Peyer's patch (tissue), 4 donors: ENCODE measurements at regions not wholly inside any gene's neighbourhood (a gene's known extent, or its start where the extent isn't known, plus 50 kb on each side); places are given as distances from the start of the nearest gene placed in this dataset.

Source experiments
- DNase-seq, 3 donors: peaks; one replicate each; pipeline ENCODE4 v3.0.0-alpha.2; 2017 to 2019
- H3K27ac ChIP-seq, 4 donors: fragments of 200-600 bp; sonication (generic); one replicate each; pipeline ENCODE4 v1.5.1; 2016 to 2019
- H3K27me3 ChIP-seq, 2 donors: fragments of 200-600 bp; sonication (generic); one replicate each; pipeline ENCODE4 v1.5.1; 2019
- H3K36me3 ChIP-seq, 3 donors: fragments of 200-600 bp; sonication (generic); one replicate each; pipeline ENCODE4 v1.5.1; 2016 to 2019
- H3K4me1 ChIP-seq, 4 donors: fragments of 200-600 bp; sonication (generic); one replicate each; pipeline ENCODE4 v1.5.1; 2016 to 2019
- H3K4me3 ChIP-seq, 4 donors: fragments of 200-600 bp; sonication (generic); 1 replicate in 3 of 4; 2 replicates in 1 of 4; pipeline ENCODE4 v1.5.1; 2016 to 2019; ENCODE audit warnings: mild to moderate bottlenecking in 1 of 4
- H3K9me3 ChIP-seq, 4 donors: fragments of 200-600 bp; sonication (generic); one replicate each; pipeline ENCODE4 v1.5.1; 2016 to 2019; ENCODE audit warnings: mild to moderate bottlenecking in 1 of 4
- CTCF ChIP-seq, 6 experiments: fragments of 450-650 bp in 4 of 6; fragments of 200-600 bp in 2 of 6; sonication (generic) in 1 of 6; IDR thresholded peaks; one replicate each; pipeline ENCODE4 v1.5.1; 2017 to 2019; ENCODE audit warnings: antibody characterized with exemption in 6 of 6, mild to moderate bottlenecking in 3 of 6, moderate library complexity in 1 of 6
- POLR2A ChIP-seq, 2 donors: fragments of 450-650 bp; IDR thresholded peaks; one replicate each; pipeline ENCODE4 v1.5.1; 2017; ENCODE audit warnings: antibody characterized with exemption in 2 of 2, mild to moderate bottlenecking in 2 of 2, moderate library complexity in 2 of 2

DNA sequence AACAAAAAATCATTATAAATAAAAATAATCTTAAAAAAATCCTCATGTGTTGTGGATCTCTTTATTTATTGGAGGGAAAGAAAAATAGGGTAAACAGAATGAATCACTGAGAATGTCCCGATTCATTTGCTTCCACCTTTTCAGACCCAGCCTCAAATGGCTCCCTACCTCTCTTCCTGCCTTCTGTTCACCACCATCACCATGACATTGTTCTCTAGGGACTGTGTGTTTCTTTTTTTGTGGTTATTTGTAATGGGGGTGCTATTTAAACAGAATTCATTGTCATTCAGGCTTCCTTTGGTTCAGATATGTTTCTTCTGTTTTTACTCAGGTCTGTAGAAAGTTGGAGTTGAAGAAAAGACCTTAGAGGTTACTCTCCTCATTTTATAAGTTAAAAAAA lies 198.2 kb downstream of the KIF4B start:
- no peaks in the 10 kb centered on the region for H3K27me3 ChIP-seq
- H3K4me1 ChIP-seq = no peaks in the 10 kb centered on the region
- H3K4me3 ChIP-seq = no peak overlapping the region
- no peak overlapping the region for H3K27ac ChIP-seq
- no peak for TF ChIP-seq POLR2A (IDR thresholded peaks at IDR 0.05)
- no peak for TF ChIP-seq CTCF (IDR thresholded peaks at IDR 0.05)
- H3K9me3 ChIP-seq = no peaks in the 10 kb centered on the region
- DNase-seq = no peak
- no peaks in the 10 kb centered on the region for H3K36me3 ChIP-seq

- Histone ChIP-seq H3K36me3 (no peaks in the 10 kb centered on the region), H3K4me1 (no peaks in the 10 kb centered on the region), H3K27me3 (no peaks in the 10 kb centered on the region), H3K4me3 (no peak overlapping the region), H3K9me3 (no peaks in the 10 kb centered on the region), H3K27ac (no peak overlapping the region)
- no peak for DNase-seq
- TF ChIP-seq CTCF (IDR thresholded peaks at IDR 0.05) (no peak), POLR2A (IDR thresholded peaks at IDR 0.05) (no peak)
These were observed 208.8 kb downstream of the KIF4B start for GRCh38 chr5:155222393-155222792.

DNA sequence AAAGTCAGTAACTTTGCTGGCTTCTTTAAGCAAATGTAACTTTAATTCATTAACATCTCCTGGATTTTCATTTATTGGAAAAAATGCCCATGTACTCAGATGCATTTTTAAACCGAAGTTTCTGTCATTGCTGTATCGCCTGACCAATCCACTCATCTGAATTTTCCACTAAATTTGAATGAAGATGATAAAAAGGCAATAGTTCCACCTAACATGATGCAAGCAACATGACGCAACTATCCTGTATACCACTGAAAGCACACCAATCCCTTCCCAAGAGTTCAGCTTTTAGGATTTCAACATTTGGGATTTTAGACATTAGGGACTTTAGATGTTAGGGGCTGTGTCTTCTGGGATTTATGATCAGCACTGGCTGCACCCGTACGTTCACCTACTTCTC lies 215.6 kb downstream of the KIF4B start:
- no peak overlapping the region for H3K4me3 ChIP-seq

DNA sequence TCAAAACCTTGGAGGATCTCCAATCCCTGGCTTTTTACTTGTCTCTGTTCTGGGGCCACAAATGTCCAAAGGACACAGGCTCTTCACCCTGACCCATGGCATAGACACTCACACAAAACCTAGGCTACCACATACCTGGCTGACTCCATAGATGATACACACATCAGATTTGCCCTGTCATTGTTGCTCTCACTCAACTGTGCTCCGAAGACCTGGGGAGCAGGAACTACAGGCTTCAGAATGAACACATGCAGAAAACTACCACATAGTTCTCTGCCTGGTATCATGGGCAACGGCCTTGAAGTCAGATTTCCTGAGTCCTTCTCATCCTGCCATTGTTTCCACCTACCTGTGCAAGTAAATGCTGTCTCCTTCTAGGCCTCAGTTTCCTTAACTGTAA lies 226.2 kb downstream of the KIF4B start:
- no peaks in the 10 kb centered on the region for H3K4me1 ChIP-seq
- TF ChIP-seq CTCF (IDR thresholded peaks at IDR 0.05) (no peak), POLR2A (IDR thresholded peaks at IDR 0.05) (no peak)
- no peaks in the 10 kb centered on the region for H3K36me3 ChIP-seq
- DNase-seq = no peak
- no peak overlapping the region for H3K27ac ChIP-seq
- no peaks in the 10 kb centered on the region for H3K9me3 ChIP-seq
- no peaks in the 10 kb centered on the region for H3K27me3 ChIP-seq
- no peak overlapping the region for H3K4me3 ChIP-seq

More for the DNA sequence above, 215.6 kb downstream of the KIF4B start:
- DNase-seq = no peak
- Histone ChIP-seq H3K4me1 (no peaks in the 10 kb centered on the region), H3K36me3 (no peaks in the 10 kb centered on the region), H3K27me3 (no peaks in the 10 kb centered on the region), H3K27ac (no peak overlapping the region), H3K9me3 (no peaks in the 10 kb centered on the region)
- TF ChIP-seq CTCF (IDR thresholded peaks at IDR 0.05) = no peak
- no peak for TF ChIP-seq POLR2A (IDR thresholded peaks at IDR 0.05)

GRCh38 chr5:155250596-155250995 lies 237.0 kb downstream of the KIF4B start:
- Histone ChIP-seq H3K27me3 (no peaks in the 10 kb centered on the region), H3K9me3 (no peaks in the 10 kb centered on the region), H3K4me3 (no peak overlapping the region), H3K4me1 (no peaks in the 10 kb centered on the region), H3K27ac (no peak overlapping the region), H3K36me3 (no peaks in the 10 kb centered on the region)
- DNase-seq = no peak
- TF ChIP-seq POLR2A (IDR thresholded peaks at IDR 0.05) (no peak), CTCF (IDR thresholded peaks at IDR 0.05) (no peak)

DNA sequence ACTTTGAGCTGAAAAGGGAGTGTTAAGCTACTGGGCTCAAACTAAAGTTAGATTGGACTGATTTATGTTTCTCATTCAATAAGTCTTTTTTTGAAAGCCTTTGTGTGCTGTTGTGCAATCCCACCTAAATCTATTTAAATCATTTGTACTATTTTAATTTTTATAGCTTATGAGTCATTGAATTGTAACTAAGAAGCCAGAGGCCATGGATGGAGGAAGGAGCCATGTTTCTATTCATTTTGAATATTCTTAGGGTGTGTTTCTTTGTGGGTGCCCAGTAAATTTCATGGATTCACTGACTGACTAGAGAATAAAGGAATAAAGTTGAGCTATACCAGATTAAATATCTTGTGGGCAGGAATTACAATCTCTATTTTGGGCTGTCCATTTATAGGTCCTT lies 238.5 kb downstream of the KIF4B start:
- no peak overlapping the region for H3K27ac ChIP-seq
- H3K4me3 ChIP-seq = no peak overlapping the region
- H3K36me3 ChIP-seq = no peaks in the 10 kb centered on the region
- no peaks in the 10 kb centered on the region for H3K9me3 ChIP-seq
- H3K4me1 ChIP-seq = no peaks in the 10 kb centered on the region
- no peak for DNase-seq
- no peak for TF ChIP-seq POLR2A (IDR thresholded peaks at IDR 0.05)
- no peak for TF ChIP-seq CTCF (IDR thresholded peaks at IDR 0.05)
- no peaks in the 10 kb centered on the region for H3K27me3 ChIP-seq
